Hepatocyte (in vitro differentiated cells): ENCODE measurements at regions not wholly inside any gene's neighbourhood (a gene's known extent, or its start where the extent isn't known, plus 50 kb on each side); places are given as distances from the start of the nearest gene placed in this dataset.

Source experiments
- CTCF ChIP-seq: fragments of 200-600 bp; sonication (generic); IDR thresholded peaks from 2 replicates; pipeline ENCODE4 v1.5.1; 2016; ENCODE audit warnings: antibody characterized with exemption, mild to moderate bottlenecking; ENCODE audit not compliant: poor library complexity
- EZH2 ChIP-seq: fragments of 200-600 bp; sonication (generic); IDR thresholded peaks from 2 replicates; pipeline ENCODE4 v1.6.1; 2016; ENCODE audit warnings: antibody characterized with exemption, mild to moderate bottlenecking, borderline replicate concordance
- EZH2phosphoT487 ChIP-seq: fragments of 200-600 bp; sonication (generic); IDR thresholded peaks from one replicate; pipeline ENCODE4 v1.6.1; 2018; ENCODE audit warnings: antibody characterized with exemption, mild to moderate bottlenecking, low read depth, moderate library complexity; ENCODE audit not compliant: unreplicated experiment, severe bottlenecking

DNA sequence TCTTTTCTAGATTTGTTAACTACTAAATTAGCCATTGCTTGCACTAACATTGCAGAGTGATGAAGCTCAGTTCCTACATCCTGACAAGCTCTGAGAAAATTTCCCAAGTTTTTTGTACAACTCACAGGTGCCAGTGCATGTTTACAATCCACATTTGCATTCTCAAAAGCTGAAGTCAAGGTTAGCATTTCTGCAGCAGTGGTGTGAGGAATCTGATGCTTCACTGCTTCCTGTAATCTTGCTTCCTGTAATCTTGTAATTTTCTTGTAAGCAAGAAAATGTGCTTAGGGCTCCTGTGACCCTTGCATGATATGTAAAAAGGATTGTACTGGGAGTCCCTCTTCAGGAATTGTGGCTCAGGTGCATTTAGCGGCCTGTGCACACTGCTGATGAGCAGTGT lies 207.4 kb upstream of the CXCL13 start:
- TF ChIP-seq CTCF (no peak), EZH2 (no peak), EZH2phosphoT487 (no peak)
